DOHH2 (cell line): ENCODE measurements at regions not wholly inside any gene's neighbourhood (a gene's known extent, or its start where the extent isn't known, plus 50 kb on each side); places are given as distances from the start of the nearest gene placed in this dataset.

ENCODE experiments used
- CTCF ChIP-seq: fragments of 200-600 bp; sonication (generic); IDR thresholded peaks from one replicate; pipeline ENCODE4 v1.5.1; 2014; ENCODE audit warnings: antibody characterized with exemption, mild to moderate bottlenecking, low read depth, low read length; ENCODE audit not compliant: poor library complexity, severe bottlenecking
- EZH2phosphoT487 ChIP-seq: fragments of 200-600 bp; sonication (generic); IDR thresholded peaks from 2 replicates; pipeline ENCODE4 v1.6.1; 2017; ENCODE audit warnings: borderline replicate concordance, mild to moderate bottlenecking, antibody characterized with exemption, low read length, moderate library complexity, mixed read lengths

- TF ChIP-seq CTCF (no peak), EZH2phosphoT487 (no peak)
Observed at GRCh38 chr10:104581884-104582601, 59.0 kb upstream of the SORCS3 start.
